ENCODE measurements at regions not wholly inside any gene's neighbourhood (a gene's known extent, or its start where the extent isn't known, plus 50 kb on each side); places are given as distances from the start of the nearest gene placed in this dataset.
A peak's percentile ranks its signal among the peaks of the same experiment; 100 is the strongest.

- no peak for TF ChIP-seq CTCF (IDR thresholded peaks at IDR 0.05; ENCODE audit: insufficient read depth, low read depth, low read length)
- no peak for DNase-seq (ENCODE audit: low read depth)
- H3K4me3 ChIP-seq (ENCODE audit: low read depth, low read length): no peak overlapping the region
Measured at GRCh38 chr6:3900744-3901336, 51.7 kb downstream of the FAM50B start.

- H3K4me3 ChIP-seq (ENCODE audit: low read depth, low read length): no peak overlapping the region
- TF ChIP-seq CTCF (IDR thresholded peaks at IDR 0.05; ENCODE audit: insufficient read depth, low read depth, low read length): no peak
- no peak for DNase-seq (ENCODE audit: low read depth)
Measured at GRCh38 chr6:3902871-3903648, 53.9 kb downstream of the FAM50B start.

GRCh38 chr6:3904518-3904917 lies 55.3 kb downstream of the FAM50B start:
- no peak for TF ChIP-seq CTCF (IDR thresholded peaks at IDR 0.05; ENCODE audit: insufficient read depth, low read depth, low read length)
- no peak for DNase-seq (ENCODE audit: low read depth)
- no peak overlapping the region for H3K4me3 ChIP-seq (ENCODE audit: low read depth, low read length)

GRCh38 chr6:3905945-3906845 lies 57.0 kb downstream of the FAM50B start:
- no peak for TF ChIP-seq CTCF (IDR thresholded peaks at IDR 0.05; ENCODE audit: insufficient read depth, low read depth, low read length)

GRCh38 chr6:3906846-3907151 lies 57.6 kb downstream of the FAM50B start:
- no peak for DNase-seq (ENCODE audit: low read depth)

More at GRCh38 chr6:3905945-3906845, 57.0 kb downstream of the FAM50B start:
- no peak overlapping the region for H3K4me3 ChIP-seq (ENCODE audit: low read depth, low read length)
- peak; percentile 68 for DNase-seq (ENCODE audit: low read depth)

GRCh38 chr6:3908223-3908622 lies 59.0 kb downstream of the FAM50B start:
- no peak overlapping the region for H3K4me3 ChIP-seq (ENCODE audit: low read depth, low read length)
- no peak for TF ChIP-seq CTCF (IDR thresholded peaks at IDR 0.05; ENCODE audit: insufficient read depth, low read depth, low read length)
- DNase-seq (ENCODE audit: low read depth): no peak

More at GRCh38 chr6:3906846-3907151, 57.6 kb downstream of the FAM50B start:
- no peak for TF ChIP-seq CTCF (IDR thresholded peaks at IDR 0.05; ENCODE audit: insufficient read depth, low read depth, low read length)
- no peak overlapping the region for H3K4me3 ChIP-seq (ENCODE audit: low read depth, low read length)

All from fibroblast of villous mesenchyme (primary cell).